ENCODE measurements at regions not wholly inside any gene's neighbourhood (a gene's known extent, or its start where the extent isn't known, plus 50 kb on each side); places are given as distances from the start of the nearest gene placed in this dataset.

DNA sequence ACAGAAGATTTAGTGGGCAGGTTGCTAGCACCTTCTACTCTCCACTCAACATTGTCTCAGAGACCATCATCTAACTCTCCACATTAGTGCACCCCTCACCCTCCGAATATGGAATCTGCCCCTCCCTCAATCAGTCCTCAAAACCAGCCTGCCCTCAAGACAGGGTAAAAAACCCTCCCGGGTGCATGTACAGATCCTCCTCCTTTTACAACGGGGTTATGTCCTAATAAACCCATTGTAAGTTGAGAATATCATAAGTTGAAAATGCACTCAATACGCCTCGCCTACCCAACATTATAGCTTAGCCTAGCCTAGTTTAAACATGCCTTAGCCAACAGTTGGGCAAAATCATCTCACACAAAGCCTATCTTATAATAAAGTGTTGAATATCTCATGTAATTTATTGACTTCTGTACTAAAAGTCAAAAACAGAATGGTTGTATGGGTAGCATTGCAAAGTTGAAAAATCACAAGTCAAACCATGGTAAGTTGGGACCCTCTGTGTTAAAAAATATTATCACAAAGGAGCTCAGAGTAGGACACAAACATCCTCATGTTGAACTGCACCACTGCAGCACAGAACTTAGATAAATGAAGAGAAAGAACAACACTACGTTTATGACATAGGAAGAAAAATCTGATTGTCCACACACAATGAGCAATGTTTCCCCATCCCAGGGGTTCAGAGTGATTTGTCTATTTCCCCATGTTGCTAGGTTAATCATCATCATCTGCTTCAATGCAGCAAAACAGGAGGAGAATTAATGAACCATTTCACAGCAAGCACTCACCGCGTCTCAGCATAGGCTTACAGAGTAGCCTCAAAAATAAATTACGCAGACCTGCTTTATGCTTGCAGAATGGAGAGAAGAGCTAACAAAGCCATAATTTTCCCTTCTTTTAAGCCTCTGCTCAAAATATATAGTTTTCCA is 184.1 kb upstream of the ARL4C start:
- TF ChIP-seq CTCF (IDR thresholded peaks at IDR 0.05) (no peak), POLR2A (IDR thresholded peaks at IDR 0.05) (no peak)

Data from tibial nerve (tissue), 3 donors.